K562 (cell line): ENCODE measurements at regions not wholly inside any gene's neighbourhood (a gene's known extent, or its start where the extent isn't known, plus 50 kb on each side); places are given as distances from the start of the nearest gene placed in this dataset.

Experiments
- ATAC-seq: fragments of 200-7000 bp; cut with Tn5 transposase; 3 replicates; pipeline ENCODE4 v1.9.1; 2020; ENCODE audit warnings: moderate library complexity
- BruUV-seq: library from RNA; stranded (reverse); fragments of 400-500 nt; replicated peaks from 2 replicates; lab custom pipeline; 2021; lab: Mats Ljungman, UMichigan
- CTCF ChIA-PET: fragments of 300-600 bp; formaldehyde crosslinking; extraction: SDS; loops from one replicate; lab custom pipeline; 2021; ENCODE audit warnings: low intra/inter-chr PET ratio; lab: Yijun Ruan, JAX
- POLR2A ChIA-PET: fragments of 300-600, 350-650 bp; sonication (Branson Sonifier 250); formaldehyde crosslinking; extraction: SDS; loops from one replicate; lab custom pipeline; 2021; ENCODE audit warnings: antibody characterized with exemption, inconsistent platforms; lab: Yijun Ruan, JAX
- DNase-seq, 4 experiments: peaks; one replicate each; pipeline versions ENCODE4 v3.0.0 to v3.0.0-alpha.2; 2011 to 2018; ENCODE audit warnings: low spot score in 3 of 4, mixed read lengths in 3 of 4; ENCODE audit errors: extremely low read depth in 1 of 4
- FAIRE-seq: peaks from 2 replicates; lab custom pipeline; 2011; peaks lifted over from hg19 to GRCh38; lab: Jason Lieb, UNC
- H2AFZ ChIP-seq: 2 replicates; pipeline ENCODE4 v1.6.0; 2011; ENCODE audit warnings: low read depth, low read length, control low read depth, inconsistent platforms
- H3K27ac ChIP-seq: fragments of 200-600 bp; 3 replicates; pipeline ENCODE4 v1.8.0; 2011; ENCODE audit warnings: low read depth, mild to moderate bottlenecking, control low read depth, inconsistent platforms, low read length, moderate library complexity, mixed read lengths; ENCODE audit errors: extremely low read depth
- H3K27me3 ChIP-seq, 2 experiments: fragments of 300-600 bp in 1 of 2; 2 replicates in 1 of 2; 3 replicates in 1 of 2; pipeline versions ENCODE4 v1.6.0 to v1.8.0; 2011; ENCODE audit warnings: inconsistent platforms in 2 of 2, low read length in 2 of 2, mild to moderate bottlenecking in 1 of 2, mixed read lengths in 1 of 2, moderate library complexity in 1 of 2; ENCODE audit not compliant: control insufficient read depth in 2 of 2, insufficient read depth in 2 of 2
- H3K36me3 ChIP-seq: fragments of 300-600 bp; 3 replicates; pipeline ENCODE4 v1.8.0; 2011; ENCODE audit warnings: mild to moderate bottlenecking, low read length, inconsistent platforms; ENCODE audit not compliant: control insufficient read depth, insufficient read depth
- H3K4me1 ChIP-seq, 2 experiments: fragments of 200-600 bp in 1 of 2; replicated peaks in 1 of 2; 2 replicates in 1 of 2; 3 replicates in 1 of 2; pipeline versions ENCODE4 v1.5.1 to v1.8.0; 2011; ENCODE audit warnings: inconsistent platforms in 2 of 2, low read length in 2 of 2, mild to moderate bottlenecking in 1 of 2, mixed read lengths in 1 of 2, moderate library complexity in 1 of 2; ENCODE audit not compliant: control insufficient read depth in 2 of 2, insufficient read depth in 2 of 2
- H3K4me2 ChIP-seq: 2 replicates; pipeline ENCODE4 v1.6.1; 2011; ENCODE audit warnings: low read length, control low read depth, inconsistent platforms, mixed read lengths; ENCODE audit not compliant: insufficient read depth
- H3K4me3 ChIP-seq: fragments of 200-600 bp; sonication (generic), shearing (Covaris generic); 2 replicates; pipeline ENCODE4 v1.5.1; 2016; ENCODE audit warnings: control low read depth, inconsistent platforms
- H3K79me2 ChIP-seq: fragments of 200-600 bp; 3 replicates; pipeline ENCODE4 v1.8.0; 2011; ENCODE audit warnings: low read length, inconsistent platforms; ENCODE audit not compliant: control insufficient read depth, insufficient read depth
- H3K9ac ChIP-seq, 2 experiments: 2 replicates each; pipeline versions ENCODE4 v1.6.0 to v1.6.1; 2011; ENCODE audit warnings: low read depth in 2 of 2, low read length in 2 of 2, control low read depth in 1 of 2, inconsistent platforms in 1 of 2, mild to moderate bottlenecking in 1 of 2, mixed read lengths in 1 of 2; ENCODE audit not compliant: insufficient read depth in 1 of 2
- H3K9me1 ChIP-seq: one replicate; pipeline ENCODE4 v1.6.0; 2011; ENCODE audit warnings: inconsistent platforms, mild to moderate bottlenecking, low read length, moderate library complexity; ENCODE audit not compliant: control insufficient read depth, insufficient read depth
- H3K9me3 ChIP-seq: replicated peaks from 2 replicates; pipeline ENCODE4 v1.5.1; 2011; ENCODE audit warnings: low read depth, low read length, inconsistent platforms; ENCODE audit not compliant: control insufficient read depth, insufficient read depth
- H4K20me1 ChIP-seq: replicated peaks from 2 replicates; pipeline ENCODE4 v1.6.1; 2011; ENCODE audit warnings: low read length, inconsistent platforms, mixed read lengths; ENCODE audit not compliant: control insufficient read depth, insufficient read depth
- CHD1 ChIP-seq: fragments of 200-600 bp; sonication (generic); IDR thresholded peaks from one replicate; pipeline ENCODE4 v1.6.1; 2012; ENCODE audit warnings: mild to moderate bottlenecking, moderate library complexity, low read length, inconsistent platforms
- LCOR ChIP-seq: sonication (generic); formaldehyde crosslinking; IDR thresholded peaks from 2 replicates; pipeline ENCODE4 v1.8.0; 2022; ENCODE audit warnings: mild to moderate bottlenecking, missing genetic modification reagents
- MEF2D ChIP-seq: conservative IDR thresholded peaks from 2 replicates; pipeline ENCODE4 v1.6.1; 2016; ENCODE audit warnings: low read depth, missing genetic modification characterization, missing compliant biosample characterization
- NR2F6 ChIP-seq: fragments of 450-650 bp; formaldehyde crosslinking; IDR thresholded peaks from 2 replicates; pipeline ENCODE4 v1.4.0; 2020; ENCODE audit warnings: mild to moderate bottlenecking
- PHB2 ChIP-seq: fragments of 450-650 bp; IDR thresholded peaks from 2 replicates; pipeline ENCODE4 v1.6.1; 2017; ENCODE audit warnings: low read depth
- POLR2B ChIP-seq: fragments of 450-650 bp; IDR thresholded peaks from 2 replicates; pipeline ENCODE4 v1.6.1; 2018; ENCODE audit warnings: low read depth; ENCODE audit not compliant: partially characterized antibody
- PTRF ChIP-seq: fragments of 450-650 bp; IDR thresholded peaks from 2 replicates; pipeline ENCODE4 v1.6.1; 2016; ENCODE audit warnings: mild to moderate bottlenecking, missing genetic modification characterization, missing compliant biosample characterization
- RBM17 ChIP-seq: fragments of 200-400 bp; formaldehyde crosslinking; IDR thresholded peaks from 2 replicates; pipeline ENCODE4 v1.6.1; 2017; ENCODE audit warnings: low read depth, mild to moderate bottlenecking, low read length, borderline replicate concordance
- ZNF165 ChIP-seq: fragments of 250-450 bp; sonication (Bioruptor Pico); IDR thresholded peaks from 2 replicates; pipeline ENCODE4 v1.4.0; 2020; ENCODE audit warnings: borderline replicate concordance
- WGBS: fragments of 100-300 bp; shearing (Covaris generic); methylation state at CpG from one replicate; pipeline ENCODE4 v1.1.6; 2016; ENCODE audit warnings: low coverage, mixed read lengths; ENCODE audit not compliant: insufficient coverage; ENCODE audit errors: missing lambda C conversion rate; 5-methylcytosine and 5-hydroxymethylcytosine counted together
- in situ Hi-C: fragments of 300-500 bp; cut with MboI; formaldehyde crosslinking; loops from 4 replicates; pipeline ENCODE4 v1.15.0; 2018; ENCODE audit warnings: inconsistent platforms, mixed read lengths
- intact Hi-C: fragments of 100-400 bp; cut with micrococcal nuclease; formaldehyde crosslinking; loops from 2 replicates; pipeline ENCODE4 v1.14.2; 2022
- TF ChIP-seq, protein P1 (sequence below): sonication (generic); formaldehyde crosslinking; IDR thresholded peaks from 2 replicates; pipeline ENCODE4 v1.8.0; 2023; ENCODE audit warnings: mild to moderate bottlenecking, missing genetic modification reagents
- TF ChIP-seq, protein P2 (sequence below): fragments of 450-650 bp; IDR thresholded peaks from 2 replicates; pipeline ENCODE4 v1.6.1; 2014; ENCODE audit warnings: low read depth, mild to moderate bottlenecking, moderate library complexity, borderline replicate concordance
- TF ChIP-seq, protein P3 (sequence below): fragments of 250-450 bp; sonication (Bioruptor Pico); IDR thresholded peaks from 2 replicates; pipeline ENCODE4 v1.5.0; 2021; ENCODE audit warnings: mild to moderate bottlenecking, moderate library complexity

DNA sequence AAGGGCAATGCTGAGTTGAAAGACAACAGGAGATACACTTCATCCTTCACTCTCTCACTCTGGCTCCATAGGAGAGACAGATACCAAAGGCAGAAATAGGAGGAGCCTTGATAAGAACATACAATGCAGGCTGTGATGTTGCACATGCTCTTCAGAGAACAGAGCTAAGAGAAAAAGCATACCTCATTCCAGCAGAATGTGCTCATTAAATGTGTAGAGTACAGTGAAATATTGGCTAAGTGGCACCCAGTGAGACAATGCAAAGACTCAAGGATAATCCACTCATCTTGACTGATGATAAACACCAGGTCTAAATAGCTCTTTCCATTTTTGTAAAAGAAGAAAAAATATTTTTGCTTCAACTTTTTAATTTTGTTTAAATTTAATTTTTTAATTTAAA is 139.7 kb downstream of the OR2K2 start (continued):
- TF ChIP-seq, protein P1, sequence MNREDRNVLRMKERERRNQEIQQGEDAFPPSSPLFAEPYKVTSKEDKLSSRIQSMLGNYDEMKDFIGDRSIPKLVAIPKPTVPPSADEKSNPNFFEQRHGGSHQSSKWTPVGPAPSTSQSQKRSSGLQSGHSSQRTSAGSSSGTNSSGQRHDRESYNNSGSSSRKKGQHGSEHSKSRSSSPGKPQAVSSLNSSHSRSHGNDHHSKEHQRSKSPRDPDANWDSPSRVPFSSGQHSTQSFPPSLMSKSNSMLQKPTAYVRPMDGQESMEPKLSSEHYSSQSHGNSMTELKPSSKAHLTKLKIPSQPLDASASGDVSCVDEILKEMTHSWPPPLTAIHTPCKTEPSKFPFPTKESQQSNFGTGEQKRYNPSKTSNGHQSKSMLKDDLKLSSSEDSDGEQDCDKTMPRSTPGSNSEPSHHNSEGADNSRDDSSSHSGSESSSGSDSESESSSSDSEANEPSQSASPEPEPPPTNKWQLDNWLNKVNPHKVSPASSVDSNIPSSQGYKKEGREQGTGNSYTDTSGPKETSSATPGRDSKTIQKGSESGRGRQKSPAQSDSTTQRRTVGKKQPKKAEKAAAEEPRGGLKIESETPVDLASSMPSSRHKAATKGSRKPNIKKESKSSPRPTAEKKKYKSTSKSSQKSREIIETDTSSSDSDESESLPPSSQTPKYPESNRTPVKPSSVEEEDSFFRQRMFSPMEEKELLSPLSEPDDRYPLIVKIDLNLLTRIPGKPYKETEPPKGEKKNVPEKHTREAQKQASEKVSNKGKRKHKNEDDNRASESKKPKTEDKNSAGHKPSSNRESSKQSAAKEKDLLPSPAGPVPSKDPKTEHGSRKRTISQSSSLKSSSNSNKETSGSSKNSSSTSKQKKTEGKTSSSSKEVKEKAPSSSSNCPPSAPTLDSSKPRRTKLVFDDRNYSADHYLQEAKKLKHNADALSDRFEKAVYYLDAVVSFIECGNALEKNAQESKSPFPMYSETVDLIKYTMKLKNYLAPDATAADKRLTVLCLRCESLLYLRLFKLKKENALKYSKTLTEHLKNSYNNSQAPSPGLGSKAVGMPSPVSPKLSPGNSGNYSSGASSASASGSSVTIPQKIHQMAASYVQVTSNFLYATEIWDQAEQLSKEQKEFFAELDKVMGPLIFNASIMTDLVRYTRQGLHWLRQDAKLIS = no peak

DNA sequence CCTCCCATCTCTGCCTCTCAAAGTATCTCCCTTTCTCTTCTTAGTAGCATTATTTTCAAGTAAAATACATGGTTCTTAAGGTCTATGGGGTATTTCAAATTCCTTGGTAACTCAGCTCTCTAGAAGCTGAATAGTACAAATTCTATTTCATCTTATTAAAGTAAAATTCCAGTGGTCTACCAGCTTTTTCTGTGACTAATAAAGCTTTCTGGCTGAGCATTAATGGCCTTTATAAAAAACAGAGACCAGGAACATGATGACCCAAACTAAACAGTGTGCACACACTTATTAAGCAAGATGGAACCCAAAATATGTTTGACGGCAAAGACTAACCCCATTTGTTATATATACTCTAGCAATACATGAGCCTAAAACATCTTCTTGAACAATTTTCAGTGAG is 142.6 kb downstream of the OR2K2 start:
- ChIA-PET CTCF (no interaction called here), POLR2A (no interaction called here)
- no peak for FAIRE-seq
- Histone ChIP-seq H3K9me1 (no peaks in the 10 kb centered on the region), H3K27me3 (no peaks in the 10 kb centered on the region), H3K4me3 (no peak overlapping the region), H2AFZ (no peak overlapping the region), H3K36me3 (no peaks in the 10 kb centered on the region), H3K9me3 (no peaks in the 10 kb centered on the region), H3K4me2 (no peak overlapping the region), H3K27ac (no peak overlapping the region), H3K9ac (no peak overlapping the region), H4K20me1 (no peaks in the 10 kb centered on the region), H3K79me2 (no peaks in the 10 kb centered on the region), H3K4me1 (no peaks in the 10 kb centered on the region)
- ATAC-seq = no peak
- intact Hi-C loops = no loop called here
- no TSS peak for BruUV-seq
- in situ Hi-C loops = no loop called here
- 13% methylated on average over 1 of the region's 1 CpG for WGBS
- DNase-seq = no peak
- no peak for TF ChIP-seq ZNF165 (CRISPR knock-in tag)
- TF ChIP-seq POLR2B = no peak
- no peak for TF ChIP-seq CHD1
- no peak for TF ChIP-seq NR2F6
- no peak for TF ChIP-seq PHB2
- TF ChIP-seq, protein P2, sequence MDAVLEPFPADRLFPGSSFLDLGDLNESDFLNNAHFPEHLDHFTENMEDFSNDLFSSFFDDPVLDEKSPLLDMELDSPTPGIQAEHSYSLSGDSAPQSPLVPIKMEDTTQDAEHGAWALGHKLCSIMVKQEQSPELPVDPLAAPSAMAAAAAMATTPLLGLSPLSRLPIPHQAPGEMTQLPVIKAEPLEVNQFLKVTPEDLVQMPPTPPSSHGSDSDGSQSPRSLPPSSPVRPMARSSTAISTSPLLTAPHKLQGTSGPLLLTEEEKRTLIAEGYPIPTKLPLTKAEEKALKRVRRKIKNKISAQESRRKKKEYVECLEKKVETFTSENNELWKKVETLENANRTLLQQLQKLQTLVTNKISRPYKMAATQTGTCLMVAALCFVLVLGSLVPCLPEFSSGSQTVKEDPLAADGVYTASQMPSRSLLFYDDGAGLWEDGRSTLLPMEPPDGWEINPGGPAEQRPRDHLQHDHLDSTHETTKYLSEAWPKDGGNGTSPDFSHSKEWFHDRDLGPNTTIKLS = no peak
- TF ChIP-seq, protein P3, sequence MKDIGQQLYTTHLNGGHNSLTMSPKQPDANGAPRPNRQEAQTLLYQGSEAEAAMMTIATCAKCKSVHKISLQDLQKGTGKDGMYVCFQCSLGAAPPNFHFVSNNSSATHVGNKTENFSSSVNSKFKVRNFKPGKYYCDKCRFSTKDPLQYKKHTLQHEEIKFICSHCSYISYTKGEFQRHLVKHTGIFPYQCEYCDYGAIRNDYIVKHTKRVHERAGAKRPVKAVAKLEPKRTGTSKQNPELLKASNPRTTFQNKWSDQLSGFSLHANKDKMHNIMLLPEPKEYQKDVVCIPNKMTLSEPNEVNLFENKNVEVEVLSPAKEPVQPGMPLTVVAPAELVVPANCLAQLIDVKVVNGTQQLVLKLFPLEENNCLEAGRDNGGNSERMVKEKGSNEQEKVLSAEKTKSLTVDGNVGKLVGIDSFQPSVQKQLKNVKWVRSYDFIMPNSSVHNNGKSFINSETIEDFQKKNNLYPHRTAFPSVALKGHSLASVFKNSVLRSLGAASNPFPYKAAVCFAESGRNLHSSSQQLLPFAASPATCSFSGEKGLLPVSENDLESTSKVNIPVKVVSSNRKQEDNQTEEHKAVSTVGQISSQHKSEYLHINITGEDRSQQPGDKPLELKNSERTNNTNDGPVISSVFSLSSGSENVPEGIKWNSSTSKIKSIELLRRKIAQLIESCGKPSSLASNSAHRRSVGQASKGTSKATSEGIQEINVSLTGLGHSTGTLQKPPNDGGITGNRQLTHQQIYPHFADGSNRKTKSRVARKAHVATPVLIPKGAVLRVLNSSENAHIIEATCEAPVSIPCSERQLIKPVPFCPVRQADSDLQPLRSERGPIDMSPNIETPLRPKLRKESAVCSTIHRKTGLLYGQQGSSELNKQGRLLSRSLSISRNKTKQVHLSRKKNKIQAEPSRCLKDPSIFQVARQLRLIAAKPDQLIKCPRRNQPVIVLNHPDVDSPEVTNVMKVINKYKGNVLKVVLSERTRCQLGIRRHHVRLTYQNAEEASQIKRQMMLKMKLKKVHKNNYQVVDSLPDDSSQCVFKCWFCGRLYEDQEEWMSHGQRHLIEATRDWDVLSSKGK = no peak
- no peak for TF ChIP-seq MEF2D
- TF ChIP-seq LCOR (CRISPR knock-in tag) = no peak
- TF ChIP-seq RBM17 = no peak
- TF ChIP-seq PTRF = no peak
